Smooth muscle cell (in vitro differentiated cells): ENCODE measurements at regions not wholly inside any gene's neighbourhood (a gene's known extent, or its start where the extent isn't known, plus 50 kb on each side); places are given as distances from the start of the nearest gene placed in this dataset.
"Not testable (repeated sequence)": the region's sequence is repeated elsewhere in the genome, so short reads cannot be mapped to it uniquely, and the experiment has no call there.

Experiments used
- DNase-seq: peaks from one replicate; lab custom pipeline; 2025; ENCODE audit not compliant: unreplicated experiment; lab: John Stamatoyannopoulos, UW
- H2AFZ ChIP-seq: fragments of 200-600 bp; sonication (generic); 2 replicates; pipeline ENCODE4 v1.6.0; 2016; ENCODE audit warnings: antibody characterized with exemption, low read depth, mild to moderate bottlenecking
- H3F3A ChIP-seq: fragments of 200-600 bp; sonication (generic); 2 replicates; pipeline ENCODE4 v1.6.0; 2017; ENCODE audit warnings: antibody characterized with exemption, low read depth
- H3K27ac ChIP-seq: fragments of 200-600 bp; sonication (generic); 2 replicates; pipeline ENCODE4 v1.5.1; 2016; ENCODE audit warnings: low read depth, mild to moderate bottlenecking
- H3K27me3 ChIP-seq: fragments of 200-600 bp; sonication (generic); 2 replicates; pipeline ENCODE4 v1.6.1; 2016; ENCODE audit warnings: low read depth, mild to moderate bottlenecking
- H3K36me3 ChIP-seq: fragments of 200-600 bp; sonication (generic); 2 replicates; pipeline ENCODE4 v1.5.1; 2016; ENCODE audit warnings: low read depth
- H3K4me1 ChIP-seq: fragments of 200-600 bp; sonication (generic); 2 replicates; pipeline ENCODE4 v1.5.1; 2016; ENCODE audit warnings: low read depth
- H3K4me2 ChIP-seq: fragments of 200-600 bp; sonication (generic); 2 replicates; pipeline ENCODE4 v1.6.0; 2016; ENCODE audit warnings: mild to moderate bottlenecking
- H3K4me3 ChIP-seq: fragments of 200-600 bp; sonication (generic); 2 replicates; pipeline ENCODE4 v1.5.1; 2016; ENCODE audit warnings: mild to moderate bottlenecking
- H3K79me2 ChIP-seq: fragments of 200-600 bp; sonication (generic); 2 replicates; pipeline ENCODE4 v1.6.0; 2016; ENCODE audit warnings: low read depth, mild to moderate bottlenecking
- H3K9ac ChIP-seq: fragments of 200-600 bp; sonication (generic); 2 replicates; pipeline ENCODE4 v1.6.0; 2016; ENCODE audit warnings: low read depth
- H3K9me3 ChIP-seq: fragments of 200-600 bp; sonication (generic); replicated peaks from 2 replicates; pipeline ENCODE4 v1.5.1; 2016; ENCODE audit warnings: low read depth
- H4K20me1 ChIP-seq: fragments of 200-600 bp; sonication (generic); 2 replicates; pipeline ENCODE4 v1.6.0; 2016; ENCODE audit warnings: low read depth
- CTCF ChIP-seq: fragments of 200-600 bp; sonication (generic); IDR thresholded peaks from 2 replicates; pipeline ENCODE4 v1.5.1; 2017; ENCODE audit warnings: borderline replicate concordance, mild to moderate bottlenecking, antibody characterized with exemption; ENCODE audit not compliant: insufficient read depth, poor library complexity, severe bottlenecking
- WGBS: methylation state at CpG from one replicate; pipeline ENCODE4 v1.1.7; 2016; ENCODE audit warnings: low lambda C conversion rate; 5-methylcytosine and 5-hydroxymethylcytosine counted together

GRCh38 chr14:25463480-25463879 is 413.5 kb upstream of the STXBP6 start:
- Histone ChIP-seq H3K9ac (no peak overlapping the region), H3F3A (no peaks in the 10 kb centered on the region), H3K4me2 (no peak overlapping the region), H4K20me1 (no peaks in the 10 kb centered on the region), H3K27me3 (no peaks in the 10 kb centered on the region), H3K4me1 (no peaks in the 10 kb centered on the region), H3K4me3 (no peak overlapping the region), H2AFZ (no peak overlapping the region), H3K9me3 (no peaks in the 10 kb centered on the region), H3K36me3 (no peaks in the 10 kb centered on the region), H3K27ac (no peak overlapping the region), H3K79me2 (no peaks in the 10 kb centered on the region)
- no peak for DNase-seq
- WGBS: 47% methylated on average over 1 of the region's 1 CpG
- TF ChIP-seq CTCF: no peak

GRCh38 chr14:25461780-25462179 is 411.8 kb upstream of the STXBP6 start:
- TF ChIP-seq CTCF: no peak
- H3K9ac ChIP-seq: no peak overlapping the region
- H3K27ac ChIP-seq: no peak overlapping the region
- no peak overlapping the region for H2AFZ ChIP-seq
- no peaks in the 10 kb centered on the region for H3K36me3 ChIP-seq
- H3K4me2 ChIP-seq: no peak overlapping the region
- H4K20me1 ChIP-seq: no peaks in the 10 kb centered on the region
- 81% methylated on average over 5 of the region's 5 CpGs for WGBS
- no peak for DNase-seq
- no peaks in the 10 kb centered on the region for H3K9me3 ChIP-seq
- H3K79me2 ChIP-seq: no peaks in the 10 kb centered on the region
- no peaks in the 10 kb centered on the region for H3F3A ChIP-seq
- H3K4me1 ChIP-seq: no peaks in the 10 kb centered on the region
- H3K4me3 ChIP-seq: no peak overlapping the region
- H3K27me3 ChIP-seq: no peaks in the 10 kb centered on the region

GRCh38 chr14:25444381-25444780 is 394.4 kb upstream of the STXBP6 start:
- H3K9me3 ChIP-seq: no peaks in the 10 kb centered on the region
- no peak for TF ChIP-seq CTCF
- H3K4me2 ChIP-seq: no peak overlapping the region
- no peak overlapping the region for H3K4me3 ChIP-seq
- H2AFZ ChIP-seq: no peak overlapping the region
- no peak overlapping the region for H3K27ac ChIP-seq
- DNase-seq: no peak
- no peaks in the 10 kb centered on the region for H3F3A ChIP-seq
- H3K36me3 ChIP-seq: no peaks in the 10 kb centered on the region
- H3K79me2 ChIP-seq: no peaks in the 10 kb centered on the region
- no peaks in the 10 kb centered on the region for H4K20me1 ChIP-seq
- no peaks in the 10 kb centered on the region for H3K4me1 ChIP-seq
- no peak overlapping the region for H3K9ac ChIP-seq
- H3K27me3 ChIP-seq: no peaks in the 10 kb centered on the region
- WGBS: 83% methylated on average over 2 of the region's 2 CpGs

GRCh38 chr14:25440382-25440781 is 390.4 kb upstream of the STXBP6 start:
- not testable (repeated sequence) for H3K9me3 ChIP-seq, H2AFZ ChIP-seq, H3K9ac ChIP-seq, H3F3A ChIP-seq, H3K27ac ChIP-seq, DNase-seq, H3K4me1 ChIP-seq, H3K4me2 ChIP-seq, H3K36me3 ChIP-seq, H3K27me3 ChIP-seq, H4K20me1 ChIP-seq, H3K79me2 ChIP-seq, H3K4me3 ChIP-seq
- WGBS: 87% methylated on average over 2 of the region's 2 CpGs
